GM23338 (cell line): ENCODE measurements at regions not wholly inside any gene's neighbourhood (a gene's known extent, or its start where the extent isn't known, plus 50 kb on each side); places are given as distances from the start of the nearest gene placed in this dataset.

Experiments
- ATAC-seq: fragments of 200-7000 bp; cut with Tn5 transposase; 3 replicates; pipeline ENCODE4 v1.9.1; 2020
- DNase-seq: peaks from one replicate; pipeline ENCODE4 v3.0.0-alpha.2; 2015; ENCODE audit warnings: low spot score
- H2AFZ ChIP-seq: fragments of 200-600 bp; sonication (generic); 2 replicates; pipeline ENCODE4 v1.8.0; 2016; ENCODE audit warnings: antibody characterized with exemption, mild to moderate bottlenecking, moderate library complexity
- H3F3A ChIP-seq: fragments of 200-600 bp; sonication (generic); replicated peaks from 2 replicates; pipeline ENCODE4 v1.8.0; 2017; ENCODE audit warnings: antibody characterized with exemption, mixed run types, low read depth
- H3K27ac ChIP-seq: fragments of 200-600 bp; sonication (generic); 2 replicates; pipeline ENCODE4 v1.6.1; 2016; ENCODE audit warnings: low read depth
- H3K27me3 ChIP-seq: fragments of 200-600 bp; sonication (generic); 2 replicates; pipeline ENCODE4 v1.8.0; 2016; ENCODE audit warnings: mild to moderate bottlenecking, mixed run types, moderate library complexity; ENCODE audit not compliant: insufficient read depth
- H3K36me3 ChIP-seq: fragments of 200-600 bp; sonication (generic); 2 replicates; pipeline ENCODE4 v1.8.0; 2016; ENCODE audit warnings: mild to moderate bottlenecking; ENCODE audit not compliant: insufficient read depth
- H3K4me1 ChIP-seq: fragments of 200-600 bp; sonication (generic); 2 replicates; pipeline ENCODE4 v1.8.0; 2016; ENCODE audit warnings: mild to moderate bottlenecking, moderate library complexity; ENCODE audit not compliant: insufficient read depth
- H3K4me2 ChIP-seq: fragments of 200-600 bp; sonication (generic); 2 replicates; pipeline ENCODE4 v1.7.1; 2017; ENCODE audit warnings: mixed run types
- H3K4me3 ChIP-seq: fragments of 200-600 bp; sonication (generic); 2 replicates; pipeline ENCODE4 v1.6.1; 2016; ENCODE audit warnings: mixed run types
- H3K79me2 ChIP-seq: fragments of 200-600 bp; sonication (generic); replicated peaks from 2 replicates; pipeline ENCODE4 v1.8.0; 2017; ENCODE audit warnings: mild to moderate bottlenecking; ENCODE audit not compliant: insufficient read depth
- H3K9me2 ChIP-seq: fragments of 200-600 bp; sonication (generic); 2 replicates; pipeline ENCODE4 v1.8.0; 2017; ENCODE audit not compliant: insufficient read depth
- H4K20me1 ChIP-seq: fragments of 200-600 bp; sonication (generic); replicated peaks from 2 replicates; pipeline ENCODE4 v1.8.0; 2017; ENCODE audit warnings: mild to moderate bottlenecking; ENCODE audit not compliant: insufficient read depth
- H3K27ac Mint-ChIP-seq: 2 replicates; pipeline ENCODE4 v1.8.0; 2020; ENCODE audit warnings: inconsistent platforms, mild to moderate bottlenecking, moderate library complexity, mixed read lengths
- H3K27me3 Mint-ChIP-seq: 3 replicates; pipeline ENCODE4 v1.8.0; 2022; ENCODE audit warnings: low read depth, mild to moderate bottlenecking, moderate library complexity, mixed read lengths, inconsistent platforms; ENCODE audit not compliant: insufficient read depth, poor library complexity
- H3K36me3 Mint-ChIP-seq: 3 replicates; pipeline ENCODE4 v1.8.0; 2021; ENCODE audit warnings: low read depth, mild to moderate bottlenecking, inconsistent platforms, moderate library complexity, mixed read lengths
- H3K4me1 Mint-ChIP-seq: 3 replicates; pipeline ENCODE4 v1.8.0; 2020; ENCODE audit warnings: mild to moderate bottlenecking, inconsistent platforms, mixed read lengths
- H3K4me3 Mint-ChIP-seq: 3 replicates; pipeline ENCODE4 v1.8.0; 2021; ENCODE audit warnings: moderate library complexity, mild to moderate bottlenecking, inconsistent platforms, mixed read lengths
- H3K9me3 Mint-ChIP-seq: 3 replicates; pipeline ENCODE4 v1.8.0; 2020; ENCODE audit warnings: moderate library complexity, mild to moderate bottlenecking, inconsistent platforms, mixed read lengths
- CREB1 ChIP-seq: fragments of 250-450 bp; sonication (Bioruptor Pico); IDR thresholded peaks from 2 replicates; pipeline ENCODE4 v1.5.0; 2020; ENCODE audit warnings: low read depth, mild to moderate bottlenecking, moderate library complexity
- EZH2 ChIP-seq: fragments of 200-600 bp; sonication (generic); IDR thresholded peaks from one replicate; pipeline ENCODE4 v1.8.0; 2017; ENCODE audit warnings: antibody characterized with exemption, mild to moderate bottlenecking, low read depth; ENCODE audit not compliant: unreplicated experiment
- EZH2phosphoT487 ChIP-seq: fragments of 200-600 bp; sonication (generic); IDR thresholded peaks from one replicate; pipeline ENCODE4 v1.8.1; 2018; ENCODE audit warnings: antibody characterized with exemption; ENCODE audit not compliant: unreplicated experiment
- JUNB ChIP-seq: IDR thresholded peaks from one replicate; pipeline ENCODE4 v1.6.1; 2016; ENCODE audit warnings: antibody characterized with exemption; ENCODE audit not compliant: unreplicated experiment
- NANOG ChIP-seq: IDR thresholded peaks from 2 replicates; pipeline ENCODE4 v1.6.1; 2016; ENCODE audit warnings: antibody characterized with exemption, borderline replicate concordance
- POLR2AphosphoS5 ChIP-seq: IDR thresholded peaks from 2 replicates; pipeline ENCODE4 v1.6.1; 2016; ENCODE audit warnings: antibody characterized with exemption, low read depth
- STAT1 ChIP-seq: IDR thresholded peaks from one replicate; pipeline ENCODE4 v1.6.1; 2016; ENCODE audit warnings: antibody characterized with exemption; ENCODE audit not compliant: unreplicated experiment
- ZNF114 ChIP-seq: fragments of 250-450 bp; sonication (Bioruptor Pico); IDR thresholded peaks from 2 replicates; pipeline ENCODE4 v1.5.0; 2020; ENCODE audit warnings: mild to moderate bottlenecking, moderate library complexity
- ZNF331 ChIP-seq: fragments of 250-450 bp; sonication (Bioruptor Pico); IDR thresholded peaks from 2 replicates; pipeline ENCODE4 v1.5.0; 2020; ENCODE audit warnings: low read depth, mild to moderate bottlenecking, moderate library complexity
- TF ChIP-seq, protein P1 (sequence below): fragments of 250-450 bp; sonication (Bioruptor Pico); IDR thresholded peaks from 2 replicates; pipeline ENCODE4 v1.5.0; 2020; ENCODE audit warnings: mild to moderate bottlenecking, moderate library complexity
- TF ChIP-seq, protein P2 (sequence below): IDR thresholded peaks from 2 replicates; pipeline ENCODE4 v1.6.1; 2016; ENCODE audit warnings: antibody characterized with exemption
- TF ChIP-seq, protein P3 (sequence below): IDR thresholded peaks from one replicate; pipeline ENCODE4 v1.6.1; 2018; ENCODE audit warnings: antibody characterized with exemption; ENCODE audit not compliant: unreplicated experiment
- TF ChIP-seq, protein P4 (sequence below), 2 experiments: fragments of 200-600 bp in 1 of 2; sonication (generic) in 1 of 2; conservative IDR thresholded peaks; 2 replicates each; pipeline versions ENCODE4 v1.5.1 to v1.6.1; 2016 to 2017; ENCODE audit warnings: antibody characterized with exemption in 2 of 2, low read depth in 2 of 2, mild to moderate bottlenecking in 2 of 2, moderate library complexity in 1 of 2

- Histone ChIP-seq H2AFZ (no peak overlapping the region), H3K36me3 (no peaks in the 10 kb centered on the region), H3F3A (no peaks in the 10 kb centered on the region), H3K4me1 (no peaks in the 10 kb centered on the region), H3K27ac (no peak overlapping the region), H3K9me2 (no peaks in the 10 kb centered on the region), H3K4me3 (no peak overlapping the region), H3K4me2 (no peak overlapping the region), H3K27me3 (no peaks in the 10 kb centered on the region), H4K20me1 (no peaks in the 10 kb centered on the region), H3K79me2 (no peaks in the 10 kb centered on the region)
- Mint-ChIP-seq H3K27ac (no peak overlapping the region), H3K4me3 (no peak overlapping the region), H3K27me3 (no peaks in the 10 kb centered on the region), H3K36me3 (no peaks in the 10 kb centered on the region), H3K9me3 (peaks cover 2% of the 10 kb centered on the region; the same call in 2 of the 3 replicates), H3K4me1 (no peaks in the 10 kb centered on the region)
- ATAC-seq: no peak
- no peak for DNase-seq
- TF ChIP-seq STAT1 (no peak), EZH2 (no peak), POLR2AphosphoS5 (no peak), CREB1 (no peak), ZNF331 (CRISPR knock-in tag) (no peak), NANOG (no peak), EZH2phosphoT487 (no peak), ZNF114 (no peak), JUNB (no peak)
- TF ChIP-seq, protein P1, sequence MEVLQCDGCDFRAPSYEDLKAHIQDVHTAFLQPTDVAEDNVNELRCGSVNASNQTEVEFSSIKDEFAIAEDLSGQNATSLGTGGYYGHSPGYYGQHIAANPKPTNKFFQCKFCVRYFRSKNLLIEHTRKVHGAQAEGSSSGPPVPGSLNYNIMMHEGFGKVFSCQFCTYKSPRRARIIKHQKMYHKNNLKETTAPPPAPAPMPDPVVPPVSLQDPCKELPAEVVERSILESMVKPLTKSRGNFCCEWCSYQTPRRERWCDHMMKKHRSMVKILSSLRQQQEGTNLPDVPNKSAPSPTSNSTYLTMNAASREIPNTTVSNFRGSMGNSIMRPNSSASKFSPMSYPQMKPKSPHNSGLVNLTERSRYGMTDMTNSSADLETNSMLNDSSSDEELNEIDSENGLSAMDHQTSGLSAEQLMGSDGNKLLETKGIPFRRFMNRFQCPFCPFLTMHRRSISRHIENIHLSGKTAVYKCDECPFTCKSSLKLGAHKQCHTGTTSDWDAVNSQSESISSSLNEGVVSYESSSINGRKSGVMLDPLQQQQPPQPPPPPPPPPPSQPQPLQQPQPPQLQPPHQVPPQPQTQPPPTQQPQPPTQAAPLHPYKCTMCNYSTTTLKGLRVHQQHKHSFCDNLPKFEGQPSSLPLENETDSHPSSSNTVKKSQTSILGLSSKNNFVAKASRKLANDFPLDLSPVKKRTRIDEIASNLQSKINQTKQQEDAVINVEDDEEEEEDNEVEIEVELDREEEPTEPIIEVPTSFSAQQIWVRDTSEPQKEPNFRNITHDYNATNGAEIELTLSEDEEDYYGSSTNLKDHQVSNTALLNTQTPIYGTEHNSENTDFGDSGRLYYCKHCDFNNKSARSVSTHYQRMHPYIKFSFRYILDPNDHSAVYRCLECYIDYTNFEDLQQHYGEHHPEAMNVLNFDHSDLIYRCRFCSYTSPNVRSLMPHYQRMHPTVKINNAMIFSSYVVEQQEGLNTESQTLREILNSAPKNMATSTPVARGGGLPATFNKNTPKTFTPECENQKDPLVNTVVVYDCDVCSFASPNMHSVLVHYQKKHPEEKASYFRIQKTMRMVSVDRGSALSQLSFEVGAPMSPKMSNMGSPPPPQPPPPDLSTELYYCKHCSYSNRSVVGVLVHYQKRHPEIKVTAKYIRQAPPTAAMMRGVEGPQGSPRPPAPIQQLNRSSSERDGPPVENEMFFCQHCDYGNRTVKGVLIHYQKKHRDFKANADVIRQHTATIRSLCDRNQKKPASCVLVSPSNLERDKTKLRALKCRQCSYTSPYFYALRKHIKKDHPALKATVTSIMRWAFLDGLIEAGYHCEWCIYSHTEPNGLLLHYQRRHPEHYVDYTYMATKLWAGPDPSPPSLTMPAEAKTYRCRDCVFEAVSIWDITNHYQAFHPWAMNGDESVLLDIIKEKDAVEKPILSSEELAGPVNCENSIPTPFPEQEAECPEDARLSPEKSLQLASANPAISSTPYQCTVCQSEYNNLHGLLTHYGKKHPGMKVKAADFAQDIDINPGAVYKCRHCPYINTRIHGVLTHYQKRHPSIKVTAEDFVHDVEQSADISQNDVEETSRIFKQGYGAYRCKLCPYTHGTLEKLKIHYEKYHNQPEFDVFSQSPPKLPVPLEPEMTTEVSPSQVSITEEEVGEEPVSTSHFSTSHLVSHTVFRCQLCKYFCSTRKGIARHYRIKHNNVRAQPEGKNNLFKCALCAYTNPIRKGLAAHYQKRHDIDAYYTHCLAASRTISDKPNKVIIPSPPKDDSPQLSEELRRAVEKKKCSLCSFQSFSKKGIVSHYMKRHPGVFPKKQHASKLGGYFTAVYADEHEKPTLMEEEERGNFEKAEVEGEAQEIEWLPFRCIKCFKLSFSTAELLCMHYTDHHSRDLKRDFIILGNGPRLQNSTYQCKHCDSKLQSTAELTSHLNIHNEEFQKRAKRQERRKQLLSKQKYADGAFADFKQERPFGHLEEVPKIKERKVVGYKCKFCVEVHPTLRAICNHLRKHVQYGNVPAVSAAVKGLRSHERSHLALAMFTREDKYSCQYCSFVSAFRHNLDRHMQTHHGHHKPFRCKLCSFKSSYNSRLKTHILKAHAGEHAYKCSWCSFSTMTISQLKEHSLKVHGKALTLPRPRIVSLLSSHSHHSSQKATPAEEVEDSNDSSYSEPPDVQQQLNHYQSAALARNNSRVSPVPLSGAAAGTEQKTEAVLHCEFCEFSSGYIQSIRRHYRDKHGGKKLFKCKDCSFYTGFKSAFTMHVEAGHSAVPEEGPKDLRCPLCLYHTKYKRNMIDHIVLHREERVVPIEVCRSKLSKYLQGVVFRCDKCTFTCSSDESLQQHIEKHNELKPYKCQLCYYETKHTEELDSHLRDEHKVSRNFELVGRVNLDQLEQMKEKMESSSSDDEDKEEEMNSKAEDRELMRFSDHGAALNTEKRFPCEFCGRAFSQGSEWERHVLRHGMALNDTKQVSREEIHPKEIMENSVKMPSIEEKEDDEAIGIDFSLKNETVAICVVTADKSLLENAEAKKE (CRISPR knock-in tag): no peak
- TF ChIP-seq, protein P2, sequence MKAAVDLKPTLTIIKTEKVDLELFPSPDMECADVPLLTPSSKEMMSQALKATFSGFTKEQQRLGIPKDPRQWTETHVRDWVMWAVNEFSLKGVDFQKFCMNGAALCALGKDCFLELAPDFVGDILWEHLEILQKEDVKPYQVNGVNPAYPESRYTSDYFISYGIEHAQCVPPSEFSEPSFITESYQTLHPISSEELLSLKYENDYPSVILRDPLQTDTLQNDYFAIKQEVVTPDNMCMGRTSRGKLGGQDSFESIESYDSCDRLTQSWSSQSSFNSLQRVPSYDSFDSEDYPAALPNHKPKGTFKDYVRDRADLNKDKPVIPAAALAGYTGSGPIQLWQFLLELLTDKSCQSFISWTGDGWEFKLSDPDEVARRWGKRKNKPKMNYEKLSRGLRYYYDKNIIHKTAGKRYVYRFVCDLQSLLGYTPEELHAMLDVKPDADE: no peak
- TF ChIP-seq, protein P3, sequence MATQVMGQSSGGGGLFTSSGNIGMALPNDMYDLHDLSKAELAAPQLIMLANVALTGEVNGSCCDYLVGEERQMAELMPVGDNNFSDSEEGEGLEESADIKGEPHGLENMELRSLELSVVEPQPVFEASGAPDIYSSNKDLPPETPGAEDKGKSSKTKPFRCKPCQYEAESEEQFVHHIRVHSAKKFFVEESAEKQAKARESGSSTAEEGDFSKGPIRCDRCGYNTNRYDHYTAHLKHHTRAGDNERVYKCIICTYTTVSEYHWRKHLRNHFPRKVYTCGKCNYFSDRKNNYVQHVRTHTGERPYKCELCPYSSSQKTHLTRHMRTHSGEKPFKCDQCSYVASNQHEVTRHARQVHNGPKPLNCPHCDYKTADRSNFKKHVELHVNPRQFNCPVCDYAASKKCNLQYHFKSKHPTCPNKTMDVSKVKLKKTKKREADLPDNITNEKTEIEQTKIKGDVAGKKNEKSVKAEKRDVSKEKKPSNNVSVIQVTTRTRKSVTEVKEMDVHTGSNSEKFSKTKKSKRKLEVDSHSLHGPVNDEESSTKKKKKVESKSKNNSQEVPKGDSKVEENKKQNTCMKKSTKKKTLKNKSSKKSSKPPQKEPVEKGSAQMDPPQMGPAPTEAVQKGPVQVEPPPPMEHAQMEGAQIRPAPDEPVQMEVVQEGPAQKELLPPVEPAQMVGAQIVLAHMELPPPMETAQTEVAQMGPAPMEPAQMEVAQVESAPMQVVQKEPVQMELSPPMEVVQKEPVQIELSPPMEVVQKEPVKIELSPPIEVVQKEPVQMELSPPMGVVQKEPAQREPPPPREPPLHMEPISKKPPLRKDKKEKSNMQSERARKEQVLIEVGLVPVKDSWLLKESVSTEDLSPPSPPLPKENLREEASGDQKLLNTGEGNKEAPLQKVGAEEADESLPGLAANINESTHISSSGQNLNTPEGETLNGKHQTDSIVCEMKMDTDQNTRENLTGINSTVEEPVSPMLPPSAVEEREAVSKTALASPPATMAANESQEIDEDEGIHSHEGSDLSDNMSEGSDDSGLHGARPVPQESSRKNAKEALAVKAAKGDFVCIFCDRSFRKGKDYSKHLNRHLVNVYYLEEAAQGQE: no peak
- TF ChIP-seq, protein P4, sequence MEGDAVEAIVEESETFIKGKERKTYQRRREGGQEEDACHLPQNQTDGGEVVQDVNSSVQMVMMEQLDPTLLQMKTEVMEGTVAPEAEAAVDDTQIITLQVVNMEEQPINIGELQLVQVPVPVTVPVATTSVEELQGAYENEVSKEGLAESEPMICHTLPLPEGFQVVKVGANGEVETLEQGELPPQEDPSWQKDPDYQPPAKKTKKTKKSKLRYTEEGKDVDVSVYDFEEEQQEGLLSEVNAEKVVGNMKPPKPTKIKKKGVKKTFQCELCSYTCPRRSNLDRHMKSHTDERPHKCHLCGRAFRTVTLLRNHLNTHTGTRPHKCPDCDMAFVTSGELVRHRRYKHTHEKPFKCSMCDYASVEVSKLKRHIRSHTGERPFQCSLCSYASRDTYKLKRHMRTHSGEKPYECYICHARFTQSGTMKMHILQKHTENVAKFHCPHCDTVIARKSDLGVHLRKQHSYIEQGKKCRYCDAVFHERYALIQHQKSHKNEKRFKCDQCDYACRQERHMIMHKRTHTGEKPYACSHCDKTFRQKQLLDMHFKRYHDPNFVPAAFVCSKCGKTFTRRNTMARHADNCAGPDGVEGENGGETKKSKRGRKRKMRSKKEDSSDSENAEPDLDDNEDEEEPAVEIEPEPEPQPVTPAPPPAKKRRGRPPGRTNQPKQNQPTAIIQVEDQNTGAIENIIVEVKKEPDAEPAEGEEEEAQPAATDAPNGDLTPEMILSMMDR (conservative IDR thresholded peaks at IDR 0.05; ENCODE audit: low read depth in 2 of 2): no peak
These were observed 411.5 kb downstream of the PLK2 start for GRCh38 chr5:58048185-58048925.
